Kidney capillary endothelial cell (primary cell): ENCODE measurements at regions not wholly inside any gene's neighbourhood (a gene's known extent, or its start where the extent isn't known, plus 50 kb on each side); places are given as distances from the start of the nearest gene placed in this dataset.

Source experiments
- DNase-seq: peaks from one replicate; pipeline ENCODE4 v3.0.0-alpha.2; 2018; ENCODE audit warnings: low spot score

- DNase-seq, result no peak
These were observed 189.8 kb upstream of the PRKCQ start for GRCh38 chr10:6769704-6770417.

- DNase-seq, result no peak
These were observed 186.2 kb upstream of the PRKCQ start for GRCh38 chr10:6766131-6766801.

GRCh38 chr10:6763423-6763822 is 183.3 kb upstream of the PRKCQ start:
- DNase-seq, result no peak

- DNase-seq, result no peak
These were observed 182.9 kb upstream of the PRKCQ start for GRCh38 chr10:6763001-6763400.

GRCh38 chr10:6759961-6760360 is 179.9 kb upstream of the PRKCQ start:
- DNase-seq, result no peak

GRCh38 chr10:6757158-6757557 is 177.1 kb upstream of the PRKCQ start:
- no peak for DNase-seq

GRCh38 chr10:6756716-6757115 is 176.6 kb upstream of the PRKCQ start:
- DNase-seq, result no peak

GRCh38 chr10:6755781-6756460 is 175.8 kb upstream of the PRKCQ start:
- DNase-seq, result peak; percentile 7

- no peak for DNase-seq
These were observed 173.6 kb upstream of the PRKCQ start for GRCh38 chr10:6753644-6754043.

GRCh38 chr10:6751363-6751762 is 171.3 kb upstream of the PRKCQ start:
- no peak for DNase-seq

- peak; percentile 79 for DNase-seq
These were observed 169.0 kb upstream of the PRKCQ start for GRCh38 chr10:6748981-6749635.

- no peak for DNase-seq
These were observed 168.0 kb upstream of the PRKCQ start for GRCh38 chr10:6748029-6748428.

- no peak for DNase-seq
These were observed 166.7 kb upstream of the PRKCQ start for GRCh38 chr10:6746782-6747181.

- DNase-seq, result no peak
These were observed 163.3 kb upstream of the PRKCQ start for GRCh38 chr10:6743291-6743849.

GRCh38 chr10:6741541-6741941 is 161.5 kb upstream of the PRKCQ start:
- DNase-seq, result no peak

GRCh38 chr10:6739530-6740174 is 159.6 kb upstream of the PRKCQ start:
- DNase-seq, result no peak

- DNase-seq, result no peak
These were observed 158.2 kb upstream of the PRKCQ start for GRCh38 chr10:6738112-6738768.

- no peak for DNase-seq
These were observed 157.7 kb upstream of the PRKCQ start for GRCh38 chr10:6737758-6738111.

GRCh38 chr10:6737080-6737641 is 157.1 kb upstream of the PRKCQ start:
- no peak for DNase-seq

GRCh38 chr10:6734286-6734685 is 154.2 kb upstream of the PRKCQ start:
- no peak for DNase-seq

GRCh38 chr10:6729861-6730344 is 149.8 kb upstream of the PRKCQ start:
- no peak for DNase-seq
